ENCODE measurements at regions not wholly inside any gene's neighbourhood (a gene's known extent, or its start where the extent isn't known, plus 50 kb on each side); places are given as distances from the start of the nearest gene placed in this dataset.

- ATAC-seq = no peak
- Mint-ChIP-seq H3K36me3 (no peaks in the 10 kb centered on the region), H3K4me1 (ENCODE audit: low read depth in 2 of 2) (no peaks in the 10 kb centered on the region), H3K27ac (no peak overlapping the region), H3K27me3 (no peaks in the 10 kb centered on the region), H3K9me3 (no peaks in the 10 kb centered on the region), H3K4me3 (no peak overlapping the region)
- no peak for DNase-seq (ENCODE audit: low spot score)
Measured at GRCh38 chr2:209331291-209331844, 92.5 kb upstream of the MAP2 start.

- Mint-ChIP-seq H3K36me3 (no peaks in the 10 kb centered on the region), H3K4me1 (ENCODE audit: low read depth in 2 of 2) (no peaks in the 10 kb centered on the region), H3K27me3 (no peaks in the 10 kb centered on the region), H3K27ac (no peak overlapping the region), H3K4me3 (no peak overlapping the region), H3K9me3 (peaks cover 3% of the 10 kb centered on the region)
- no peak for DNase-seq (ENCODE audit: low spot score)
- ATAC-seq = no peak
Measured at GRCh38 chr2:209334188-209335017, 89.4 kb upstream of the MAP2 start.

DNA sequence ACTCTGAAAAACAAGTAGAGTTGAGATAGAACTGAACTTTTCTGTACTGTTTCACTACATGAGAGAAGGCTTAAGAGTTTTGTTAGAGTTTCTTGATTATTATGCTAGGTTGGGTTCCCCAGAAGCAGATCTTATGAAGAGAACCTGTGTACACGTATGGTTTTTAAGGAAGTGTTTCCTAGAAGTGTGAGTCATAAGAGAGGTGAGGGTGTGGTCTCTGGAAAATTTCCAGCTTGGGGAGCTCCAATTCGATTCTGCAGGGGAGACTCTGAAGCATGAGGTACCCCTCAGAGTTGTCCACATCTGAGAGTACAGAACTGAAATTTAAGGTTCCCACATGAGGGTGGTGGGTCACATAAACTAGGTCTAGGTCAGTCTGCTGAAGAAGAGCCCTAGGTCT lies 83.3 kb upstream of the MAP2 start:
- Mint-ChIP-seq H3K4me3 (no peak overlapping the region), H3K36me3 (no peaks in the 10 kb centered on the region), H3K9me3 (peaks cover 3% of the 10 kb centered on the region), H3K27me3 (no peaks in the 10 kb centered on the region), H3K27ac (no peak overlapping the region), H3K4me1 (ENCODE audit: low read depth in 2 of 2) (no peaks in the 10 kb centered on the region)
- DNase-seq (ENCODE audit: low spot score) (no peak), ATAC-seq (no peak)

- Mint-ChIP-seq H3K27me3 (no peaks in the 10 kb centered on the region), H3K4me3 (no peak overlapping the region), H3K9me3 (no peaks in the 10 kb centered on the region), H3K27ac (no peak overlapping the region), H3K36me3 (no peaks in the 10 kb centered on the region), H3K4me1 (ENCODE audit: low read depth in 2 of 2) (no peaks in the 10 kb centered on the region)
- ATAC-seq = no peak
- DNase-seq (ENCODE audit: low spot score) = no peak
Measured at GRCh38 chr2:209344349-209344748, 79.5 kb upstream of the MAP2 start.

- Mint-ChIP-seq H3K9me3 (no peaks in the 10 kb centered on the region), H3K27ac (no peak overlapping the region), H3K4me3 (no peak overlapping the region), H3K4me1 (ENCODE audit: low read depth in 2 of 2) (no peaks in the 10 kb centered on the region), H3K27me3 (no peaks in the 10 kb centered on the region), H3K36me3 (no peaks in the 10 kb centered on the region)
- no peak for ATAC-seq
- no peak for DNase-seq (ENCODE audit: low spot score)
Measured at GRCh38 chr2:209348433-209348832, 75.4 kb upstream of the MAP2 start.

DNA sequence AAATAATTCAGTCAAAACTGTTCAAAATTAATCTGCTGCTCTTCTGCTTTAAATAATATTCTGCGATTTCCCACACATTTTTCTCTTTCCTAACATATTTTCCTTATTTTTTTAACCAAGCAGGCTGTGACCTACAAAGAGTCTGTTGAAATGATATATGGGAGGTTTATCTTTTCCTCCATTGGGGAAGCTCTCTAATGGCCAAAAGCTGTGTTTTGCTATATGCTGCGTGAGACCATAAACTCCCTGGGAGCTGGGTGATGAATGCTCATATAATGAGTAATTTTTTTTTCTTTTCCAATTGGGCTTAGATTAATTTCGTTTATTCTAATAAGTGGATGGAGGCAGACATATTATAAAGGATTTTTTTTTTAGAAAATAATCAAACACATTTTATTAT lies 72.2 kb upstream of the MAP2 start:
- H3K9me3 Mint-ChIP-seq = peaks cover 4% of the 10 kb centered on the region
- no peak overlapping the region for H3K27ac Mint-ChIP-seq
- no peak overlapping the region for H3K4me3 Mint-ChIP-seq
- H3K4me1 Mint-ChIP-seq (ENCODE audit: low read depth in 2 of 2) = no peaks in the 10 kb centered on the region
- no peaks in the 10 kb centered on the region for H3K36me3 Mint-ChIP-seq
- ATAC-seq (no peak), DNase-seq (ENCODE audit: low spot score) (no peak)
- H3K27me3 Mint-ChIP-seq = no peaks in the 10 kb centered on the region

DNA sequence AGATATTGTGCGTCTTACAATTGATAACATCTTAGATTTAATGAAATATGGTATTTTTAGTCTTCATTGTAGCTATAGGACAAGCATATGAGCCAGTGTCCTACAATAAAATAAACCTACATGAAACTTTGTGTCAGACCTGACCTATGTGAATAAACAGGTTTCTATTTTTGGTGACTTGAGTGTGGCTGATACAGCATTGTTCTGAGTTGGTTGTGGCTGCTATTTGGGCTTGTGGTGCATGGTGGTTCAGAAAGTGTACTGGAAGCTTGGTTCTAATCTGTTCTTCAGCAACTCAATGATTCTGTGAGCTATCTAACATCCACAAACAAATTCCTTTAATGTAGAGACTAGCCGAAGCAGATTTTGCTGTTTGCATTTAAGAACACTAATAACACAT lies 64.9 kb upstream of the MAP2 start:
- Mint-ChIP-seq H3K27me3 (no peaks in the 10 kb centered on the region), H3K27ac (no peak overlapping the region), H3K36me3 (no peaks in the 10 kb centered on the region), H3K9me3 (peaks cover 4% of the 10 kb centered on the region), H3K4me3 (no peak overlapping the region), H3K4me1 (ENCODE audit: low read depth in 2 of 2) (no peaks in the 10 kb centered on the region)
- DNase-seq (ENCODE audit: low spot score) (no peak), ATAC-seq (no peak)

DNA sequence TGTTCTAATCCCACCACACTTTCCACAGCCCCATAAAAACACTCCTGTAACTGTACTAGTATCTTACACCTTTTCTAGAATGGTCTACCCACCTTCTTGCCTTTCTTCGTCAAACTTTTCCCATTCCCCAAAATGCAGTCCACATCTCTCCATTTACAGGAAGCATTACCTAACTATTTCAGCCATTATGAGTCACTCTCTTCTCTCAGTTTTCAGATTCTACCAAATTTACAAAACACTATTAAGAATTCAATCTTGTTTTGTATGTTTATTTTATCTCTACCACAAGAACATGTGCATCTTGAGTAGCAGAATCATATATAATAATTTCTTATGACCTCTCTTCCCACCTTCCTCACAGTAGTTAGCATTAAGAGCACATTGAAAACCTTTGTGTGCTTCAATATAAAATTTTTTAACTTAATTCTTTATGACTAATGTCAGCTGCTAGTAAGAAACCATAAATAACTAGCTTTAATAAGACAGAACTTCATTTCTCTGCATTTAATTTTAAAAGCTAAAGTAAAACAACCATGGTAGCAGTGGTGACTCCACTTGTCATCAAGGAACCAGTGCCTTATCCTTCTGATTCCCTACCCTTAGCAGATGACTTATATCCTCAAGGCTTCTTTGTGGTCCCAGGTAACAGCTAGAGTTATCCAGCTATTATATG lies 56.6 kb upstream of the MAP2 start:
- Mint-ChIP-seq H3K27ac (no peak overlapping the region), H3K4me3 (no peak overlapping the region), H3K9me3 (peaks cover 14% of the 10 kb centered on the region), H3K27me3 (no peaks in the 10 kb centered on the region), H3K36me3 (peaks cover 5% of the 10 kb centered on the region), H3K4me1 (ENCODE audit: low read depth in 2 of 2) (no peaks in the 10 kb centered on the region)
- ATAC-seq (no peak), DNase-seq (ENCODE audit: low spot score) (no peak)

DNA sequence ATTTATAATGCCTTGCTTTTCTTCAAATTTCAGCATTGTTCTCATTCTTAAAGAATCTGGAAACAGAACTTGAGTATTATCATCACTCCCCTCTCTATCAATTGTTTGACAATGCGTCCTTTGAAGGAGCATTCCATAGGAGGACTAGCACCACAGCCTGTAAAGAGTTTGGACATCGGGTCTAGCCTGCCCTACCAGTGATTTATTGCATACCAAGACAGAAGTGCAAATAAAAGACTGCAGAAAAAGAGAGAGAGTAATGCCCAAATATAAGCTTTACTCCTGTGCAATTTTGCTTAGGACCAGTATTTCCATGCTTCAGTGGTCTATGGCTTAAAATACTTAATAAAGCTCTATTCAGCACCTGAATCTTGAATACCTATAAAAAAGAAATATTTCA lies 55.4 kb upstream of the MAP2 start:
- peaks cover 5% of the 10 kb centered on the region for H3K36me3 Mint-ChIP-seq
- no peaks in the 10 kb centered on the region for H3K4me1 Mint-ChIP-seq (ENCODE audit: low read depth in 2 of 2)
- peaks cover 17% of the 10 kb centered on the region for H3K9me3 Mint-ChIP-seq
- no peaks in the 10 kb centered on the region for H3K27me3 Mint-ChIP-seq
- no peak for DNase-seq (ENCODE audit: low spot score)
- H3K4me3 Mint-ChIP-seq = no peak overlapping the region
- H3K27ac Mint-ChIP-seq = no peak overlapping the region
- no peak for ATAC-seq

- DNase-seq (ENCODE audit: low spot score) = no peak
- Mint-ChIP-seq H3K4me1 (ENCODE audit: low read depth in 2 of 2) (no peaks in the 10 kb centered on the region), H3K27ac (no peak overlapping the region), H3K9me3 (peaks cover 17% of the 10 kb centered on the region), H3K27me3 (no peaks in the 10 kb centered on the region), H3K4me3 (no peak overlapping the region), H3K36me3 (peaks cover 5% of the 10 kb centered on the region)
- ATAC-seq = no peak
Measured at GRCh38 chr2:209368914-209369313, 54.9 kb upstream of the MAP2 start.

DNA sequence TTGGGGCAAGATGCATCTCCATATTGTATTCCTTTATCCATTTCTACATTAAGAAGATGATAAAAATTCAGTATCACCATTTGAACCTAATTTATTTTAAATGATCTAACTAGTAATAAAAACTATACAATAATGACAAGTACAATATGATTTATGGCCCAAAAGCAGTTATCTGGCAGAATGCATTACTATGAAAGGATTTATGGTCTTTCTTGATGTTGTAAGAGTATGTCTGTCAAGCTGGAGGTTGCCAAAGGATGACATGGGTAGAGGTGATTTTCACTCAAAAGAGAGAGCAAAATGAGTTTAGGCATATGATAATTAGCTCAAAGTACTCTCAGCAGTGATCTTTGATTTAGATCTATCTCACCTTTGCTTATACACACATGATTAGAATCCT lies 54.2 kb upstream of the MAP2 start:
- DNase-seq (ENCODE audit: low spot score) (no peak), ATAC-seq (no peak)
- peaks cover 5% of the 10 kb centered on the region for H3K36me3 Mint-ChIP-seq
- H3K9me3 Mint-ChIP-seq = peaks cover 17% of the 10 kb centered on the region
- H3K4me3 Mint-ChIP-seq = no peak overlapping the region
- H3K27ac Mint-ChIP-seq = no peak overlapping the region
- H3K27me3 Mint-ChIP-seq = no peaks in the 10 kb centered on the region
- no peaks in the 10 kb centered on the region for H3K4me1 Mint-ChIP-seq (ENCODE audit: low read depth in 2 of 2)

DNA sequence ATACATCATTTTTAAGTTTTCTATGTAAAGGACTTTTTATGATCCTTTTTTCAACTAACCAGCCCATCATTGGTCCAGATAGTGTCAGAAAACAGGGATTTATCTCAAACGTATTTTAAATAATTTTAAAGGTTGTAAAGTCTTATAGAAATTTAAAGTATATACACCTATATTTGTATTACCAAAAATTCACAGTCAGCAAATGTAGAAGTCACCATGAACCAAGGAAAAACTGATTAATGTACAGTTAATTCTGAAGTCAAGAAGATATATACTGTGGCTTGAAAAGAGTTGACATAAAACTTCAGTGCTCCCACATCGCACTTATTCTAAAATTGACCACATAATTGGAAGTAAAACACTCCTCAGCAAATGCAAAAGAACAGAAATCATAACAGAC lies 52.4 kb upstream of the MAP2 start:
- Mint-ChIP-seq H3K4me3 (no peak overlapping the region), H3K4me1 (ENCODE audit: low read depth in 2 of 2) (no peaks in the 10 kb centered on the region)

More for the DNA sequence above, 52.4 kb upstream of the MAP2 start:
- Mint-ChIP-seq H3K27ac (no peak overlapping the region), H3K9me3 (peaks cover 19% of the 10 kb centered on the region), H3K27me3 (no peaks in the 10 kb centered on the region), H3K36me3 (peaks cover 5% of the 10 kb centered on the region)
- ATAC-seq = no peak
- no peak for DNase-seq (ENCODE audit: low spot score)
